BE2C (cell line): ENCODE measurements at regions not wholly inside any gene's neighbourhood (a gene's known extent, or its start where the extent isn't known, plus 50 kb on each side); places are given as distances from the start of the nearest gene placed in this dataset.

ENCODE experiments used
- DNase-seq: peaks from one replicate; pipeline ENCODE4 v3.0.0-alpha.2; 2020
- H3K27me3 ChIP-seq: fragments of 250-450 bp; sonication (Bioruptor Pico); 2 replicates; pipeline ENCODE4 v1.5.1; 2020; ENCODE audit warnings: mild to moderate bottlenecking
- H3K36me3 ChIP-seq: fragments of 250-450 bp; sonication (Bioruptor Pico); 2 replicates; pipeline ENCODE4 v1.5.1; 2020; ENCODE audit warnings: mild to moderate bottlenecking
- H3K4me1 ChIP-seq: fragments of 250-450 bp; sonication (Bioruptor Pico); 2 replicates; pipeline ENCODE4 v1.5.1; 2020
- H3K4me3 ChIP-seq: 2 replicates; pipeline ENCODE4 v1.5.1; 2011; ENCODE audit warnings: low read depth, low read length
- H3K9me3 ChIP-seq: fragments of 250-450 bp; sonication (Bioruptor Pico); 2 replicates; pipeline ENCODE4 v1.5.1; 2020
- CTCF ChIP-seq: IDR thresholded peaks from 2 replicates; pipeline ENCODE4 v1.5.1; 2012; ENCODE audit warnings: mild to moderate bottlenecking, low read depth, low read length

GRCh38 chrX:39716802-39717540 is 380.8 kb downstream of the BCOR start:
- peak; percentile 58 for DNase-seq
- peaks cover 30% of the 10 kb centered on the region for H3K4me1 ChIP-seq
- no peak overlapping the region for H3K4me3 ChIP-seq
- no peaks in the 10 kb centered on the region for H3K36me3 ChIP-seq
- no peak for TF ChIP-seq CTCF
- no peaks in the 10 kb centered on the region for H3K27me3 ChIP-seq
- no peaks in the 10 kb centered on the region for H3K9me3 ChIP-seq

- Histone ChIP-seq H3K27me3 (no peaks in the 10 kb centered on the region), H3K36me3 (no peaks in the 10 kb centered on the region), H3K4me1 (peaks cover 30% of the 10 kb centered on the region), H3K9me3 (no peaks in the 10 kb centered on the region), H3K4me3 (no peak overlapping the region)
- no peak for DNase-seq
- no peak for TF ChIP-seq CTCF
Measured at GRCh38 chrX:39718981-39719380, 378.8 kb downstream of the BCOR start.

GRCh38 chrX:39720945-39721344 is 376.8 kb downstream of the BCOR start:
- no peak for DNase-seq
- no peaks in the 10 kb centered on the region for H3K36me3 ChIP-seq
- H3K4me3 ChIP-seq, result no peak overlapping the region
- TF ChIP-seq CTCF, result no peak
- peaks cover 15% of the 10 kb centered on the region for H3K4me1 ChIP-seq
- no peaks in the 10 kb centered on the region for H3K27me3 ChIP-seq
- no peaks in the 10 kb centered on the region for H3K9me3 ChIP-seq

GRCh38 chrX:39721566-39722279 is 376.0 kb downstream of the BCOR start:
- H3K36me3 ChIP-seq, result no peaks in the 10 kb centered on the region
- no peaks in the 10 kb centered on the region for H3K9me3 ChIP-seq
- H3K4me3 ChIP-seq, result no peak overlapping the region
- H3K4me1 ChIP-seq, result peaks cover 9% of the 10 kb centered on the region
- no peak for TF ChIP-seq CTCF
- no peaks in the 10 kb centered on the region for H3K27me3 ChIP-seq
- no peak for DNase-seq

- Histone ChIP-seq H3K9me3 (no peaks in the 10 kb centered on the region), H3K4me1 (peaks cover 22% of the 10 kb centered on the region), H3K4me3 (no peak overlapping the region), H3K27me3 (no peaks in the 10 kb centered on the region), H3K36me3 (no peaks in the 10 kb centered on the region)
- no peak for DNase-seq
- TF ChIP-seq CTCF, result no peak
Measured at GRCh38 chrX:39724544-39724943, 373.2 kb downstream of the BCOR start.

- no peak for DNase-seq
- Histone ChIP-seq H3K36me3 (no peaks in the 10 kb centered on the region), H3K4me3 (no peak overlapping the region), H3K9me3 (no peaks in the 10 kb centered on the region), H3K4me1 (peaks cover 24% of the 10 kb centered on the region), H3K27me3 (no peaks in the 10 kb centered on the region)
- TF ChIP-seq CTCF, result no peak
Measured at GRCh38 chrX:39725114-39725513, 372.6 kb downstream of the BCOR start.
